Choroid plexus epithelial cell (primary cell): ENCODE measurements at regions not wholly inside any gene's neighbourhood (a gene's known extent, or its start where the extent isn't known, plus 50 kb on each side); places are given as distances from the start of the nearest gene placed in this dataset.
A peak's percentile ranks its signal among the peaks of the same experiment; 100 is the strongest.

Experiments
- DNase-seq: peaks from one replicate; pipeline ENCODE4 v3.0.0-alpha.2; 2010; ENCODE audit warnings: low read depth
- H3K4me3 ChIP-seq: 2 replicates; pipeline ENCODE4 v1.5.1; 2011; ENCODE audit warnings: low read depth, mild to moderate bottlenecking, control low read depth, low read length, moderate library complexity
- CTCF ChIP-seq: conservative IDR thresholded peaks from 2 replicates; pipeline ENCODE4 v1.5.1; 2011; ENCODE audit warnings: low read depth, mild to moderate bottlenecking, control low read depth, inconsistent platforms, low read length, moderate library complexity

GRCh38 chr4:185862340-185862739, 50.3 kb upstream of the SORBS2 start:
- no peak for DNase-seq
- no peak overlapping the region for H3K4me3 ChIP-seq
- no peak for TF ChIP-seq CTCF

DNA sequence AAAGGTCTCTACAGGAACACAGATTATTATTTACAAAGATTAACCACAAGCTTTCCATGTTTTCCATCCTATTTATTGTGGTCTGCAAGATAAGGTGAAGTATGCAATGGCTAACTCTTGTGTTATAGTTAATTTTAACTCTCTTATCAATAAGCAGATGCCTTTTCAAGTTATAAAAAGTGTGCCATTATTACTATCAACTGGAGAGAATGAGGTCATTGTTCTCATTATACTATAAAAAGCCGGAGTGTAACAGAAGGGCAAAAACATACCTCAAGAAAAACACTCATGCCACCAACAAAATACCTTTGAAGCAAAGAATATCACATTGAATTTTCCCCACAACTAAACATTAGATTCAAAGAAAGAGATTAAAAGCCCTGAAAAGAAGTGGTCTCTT, 52.0 kb upstream of the SORBS2 start:
- no peak for TF ChIP-seq CTCF
- H3K4me3 ChIP-seq: no peak overlapping the region
- no peak for DNase-seq

DNA sequence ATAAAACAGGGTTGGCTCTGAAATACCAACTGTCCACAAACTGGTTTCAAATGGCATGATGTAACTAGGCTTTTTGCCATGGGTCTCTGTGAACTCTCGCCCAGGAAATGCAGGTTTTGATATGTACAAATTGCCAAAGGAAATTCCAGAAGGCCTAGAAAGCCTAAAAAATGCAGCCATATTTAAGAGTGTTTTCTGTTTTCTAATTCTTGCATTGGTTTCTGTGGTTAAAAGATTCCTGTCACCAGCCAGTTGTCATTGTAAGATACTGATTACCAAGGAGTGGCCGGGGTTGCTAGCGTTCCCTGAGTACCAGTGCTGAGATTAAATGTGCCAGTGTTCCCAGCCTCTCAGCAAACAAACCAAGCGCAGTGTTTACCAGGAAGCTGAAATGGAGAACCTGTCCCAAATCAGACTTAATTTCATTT, 53.9 kb upstream of the SORBS2 start:
- DNase-seq: peak; percentile 78
- no peak for TF ChIP-seq CTCF
- H3K4me3 ChIP-seq: no peak overlapping the region

DNA sequence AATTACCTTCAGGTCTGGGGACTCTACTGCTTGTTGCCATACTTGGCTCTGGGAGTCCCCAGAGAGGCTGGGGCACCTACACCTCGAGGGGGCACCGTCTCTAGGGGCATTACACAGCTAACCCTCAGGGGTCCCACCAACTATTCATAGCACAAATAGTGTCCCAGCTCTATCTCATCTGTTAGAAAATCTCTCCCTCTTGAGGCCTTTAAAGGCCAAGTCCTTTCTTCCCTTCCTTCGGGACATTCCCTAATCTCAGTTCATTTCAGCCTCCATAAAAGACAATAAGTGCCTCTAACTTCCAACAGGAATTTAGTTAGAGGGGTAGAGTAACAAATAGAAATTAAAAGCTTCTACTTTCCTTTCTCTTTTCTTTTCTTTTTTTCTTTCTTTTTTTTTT, 55.8 kb upstream of the SORBS2 start:
- no peak for DNase-seq
- TF ChIP-seq CTCF: no peak
- no peak overlapping the region for H3K4me3 ChIP-seq

GRCh38 chr4:185868983-185869382, 57.0 kb upstream of the SORBS2 start:
- TF ChIP-seq CTCF: no peak
- no peak overlapping the region for H3K4me3 ChIP-seq

DNA sequence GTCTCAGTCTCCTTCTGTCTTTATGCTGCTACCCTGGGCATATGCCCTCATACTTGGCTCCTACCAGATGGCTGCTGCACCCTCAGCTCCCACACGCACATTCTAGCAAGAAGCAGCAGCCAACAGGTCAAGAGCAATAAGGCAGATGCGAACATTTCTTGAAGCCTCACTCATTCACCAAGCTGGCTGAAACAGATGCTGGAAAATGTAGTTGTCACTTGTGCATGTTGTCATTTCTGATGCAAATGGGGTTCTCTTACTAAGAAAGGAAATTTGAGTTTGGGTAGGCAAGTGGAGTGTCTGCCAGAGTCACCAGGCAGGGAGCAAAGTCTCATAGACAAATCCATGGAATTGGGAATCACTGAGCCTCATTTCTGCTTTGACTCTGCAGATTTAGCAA, 57.4 kb upstream of the SORBS2 start:
- no peak for TF ChIP-seq CTCF
- H3K4me3 ChIP-seq: no peak overlapping the region
- no peak for DNase-seq

More at GRCh38 chr4:185868983-185869382, 57.0 kb upstream of the SORBS2 start:
- no peak for DNase-seq

- TF ChIP-seq CTCF: no peak
- H3K4me3 ChIP-seq: no peak overlapping the region
- no peak for DNase-seq
Observed at GRCh38 chr4:185870366-185870765, 58.4 kb upstream of the SORBS2 start.
